H9 (cell line): ENCODE measurements at regions not wholly inside any gene's neighbourhood (a gene's known extent, or its start where the extent isn't known, plus 50 kb on each side); places are given as distances from the start of the nearest gene placed in this dataset.

Source experiments
- DNase-seq: peaks from one replicate; pipeline ENCODE4 v3.0.0-alpha.2; 2017
- H2AFZ ChIP-seq: one replicate; pipeline ENCODE4 v1.6.1; 2013; ENCODE audit warnings: mild to moderate bottlenecking, low read length, control low read depth, moderate library complexity
- H2AK5ac ChIP-seq: 2 replicates; pipeline ENCODE4 v1.6.1; 2013; ENCODE audit warnings: low read length, control low read depth, mixed read lengths; ENCODE audit not compliant: insufficient read length
- H2BK120ac ChIP-seq: one replicate; pipeline ENCODE4 v1.6.1; 2013; ENCODE audit warnings: low read depth, mild to moderate bottlenecking, low read length, control low read depth, inconsistent platforms; ENCODE audit not compliant: poor library complexity, severe bottlenecking
- H2BK12ac ChIP-seq: 2 replicates; pipeline ENCODE4 v1.6.1; 2013; ENCODE audit warnings: low read length, control low read depth, mixed read lengths, low read depth; ENCODE audit not compliant: insufficient read length
- H2BK15ac ChIP-seq: 2 replicates; pipeline ENCODE4 v1.6.1; 2013; ENCODE audit warnings: low read depth, low read length, control low read depth
- H2BK20ac ChIP-seq: one replicate; pipeline ENCODE4 v1.6.1; 2013; ENCODE audit warnings: low read depth, mild to moderate bottlenecking, low read length, control low read depth, inconsistent platforms; ENCODE audit not compliant: poor library complexity, severe bottlenecking
- H2BK5ac ChIP-seq: 2 replicates; pipeline ENCODE4 v1.6.1; 2013; ENCODE audit warnings: low read length, control low read depth, mixed read lengths; ENCODE audit not compliant: insufficient read length
- H3K14ac ChIP-seq: 2 replicates; pipeline ENCODE4 v1.6.1; 2013; ENCODE audit warnings: low read length, control low read depth; ENCODE audit not compliant: insufficient read depth
- H3K18ac ChIP-seq: 2 replicates; pipeline ENCODE4 v1.6.1; 2013; ENCODE audit warnings: low read depth, mild to moderate bottlenecking, mixed read lengths, low read length, control low read depth; ENCODE audit not compliant: insufficient read length
- H3K23ac ChIP-seq: 2 replicates; pipeline ENCODE4 v1.6.1; 2013; ENCODE audit warnings: low read length, control low read depth, mixed read lengths, low read depth; ENCODE audit not compliant: insufficient read length
- H3K23me2 ChIP-seq: 2 replicates; pipeline ENCODE4 v1.6.1; 2013; ENCODE audit warnings: low read depth, mild to moderate bottlenecking, mixed read lengths, low read length, control low read depth; ENCODE audit not compliant: insufficient read length, poor library complexity, severe bottlenecking
- H3K27ac ChIP-seq: 2 replicates; pipeline ENCODE4 v1.5.1; 2013; ENCODE audit warnings: low read length, control low read depth, mixed read lengths, low read depth; ENCODE audit not compliant: insufficient read length
- H3K27me3 ChIP-seq: 2 replicates; pipeline ENCODE4 v1.6.1; 2013; ENCODE audit warnings: low read length, control low read depth, inconsistent platforms; ENCODE audit not compliant: insufficient read depth
- H3K4ac ChIP-seq: 2 replicates; pipeline ENCODE4 v1.6.1; 2013; ENCODE audit warnings: low read depth, mild to moderate bottlenecking, control low read depth, inconsistent platforms, low read length, moderate library complexity
- H3K4me1 ChIP-seq: 2 replicates; pipeline ENCODE4 v1.6.1; 2013; ENCODE audit warnings: low read length, control low read depth, inconsistent platforms; ENCODE audit not compliant: insufficient read depth
- H3K4me2 ChIP-seq: 2 replicates; pipeline ENCODE4 v1.6.1; 2013; ENCODE audit warnings: low read length, control low read depth, mixed read lengths; ENCODE audit not compliant: insufficient read length, insufficient read depth
- H3K56ac ChIP-seq: 2 replicates; pipeline ENCODE4 v1.6.1; 2013; ENCODE audit warnings: low read depth, mild to moderate bottlenecking, mixed read lengths, low read length, control low read depth; ENCODE audit not compliant: insufficient read length
- H3K79me1 ChIP-seq: 2 replicates; pipeline ENCODE4 v1.6.1; 2013; ENCODE audit warnings: low read depth, mild to moderate bottlenecking, moderate library complexity, low read length, control low read depth, inconsistent platforms; ENCODE audit not compliant: insufficient read depth, poor library complexity, severe bottlenecking
- H3K79me2 ChIP-seq: 2 replicates; pipeline ENCODE4 v1.6.1; 2013; ENCODE audit warnings: low read length, control low read depth, inconsistent platforms; ENCODE audit not compliant: insufficient read depth
- H3K9ac ChIP-seq: 2 replicates; pipeline ENCODE4 v1.6.1; 2013; ENCODE audit warnings: low read length, control low read depth, mixed read lengths; ENCODE audit not compliant: insufficient read length; ENCODE audit errors: extremely low read depth
- H3K9me3 ChIP-seq: one replicate; pipeline ENCODE4 v1.6.1; 2013; ENCODE audit warnings: low read depth, low read length, inconsistent platforms; ENCODE audit not compliant: control insufficient read depth
- H3T11ph ChIP-seq: one replicate; pipeline ENCODE4 v1.6.1; 2013; ENCODE audit warnings: mild to moderate bottlenecking, low read length, control low read depth, inconsistent platforms
- H4K20me1 ChIP-seq: one replicate; pipeline ENCODE4 v1.6.1; 2013; ENCODE audit not compliant: control insufficient read depth, insufficient read length, insufficient read depth
- H4K5ac ChIP-seq: 2 replicates; pipeline ENCODE4 v1.6.1; 2013; ENCODE audit warnings: low read depth, mild to moderate bottlenecking, mixed read lengths, low read length, control low read depth; ENCODE audit not compliant: insufficient read length
- H4K8ac ChIP-seq: replicated peaks from 2 replicates; pipeline ENCODE4 v1.6.1; 2013; ENCODE audit warnings: low read length, control low read depth, mixed read lengths, low read depth; ENCODE audit not compliant: insufficient read length
- H4K91ac ChIP-seq: 2 replicates; pipeline ENCODE4 v1.6.1; 2013; ENCODE audit warnings: low read depth, mild to moderate bottlenecking, moderate library complexity, mixed read lengths, low read length, control low read depth; ENCODE audit not compliant: insufficient read length
- H3K27ac Mint-ChIP-seq, 3 experiments: 2 replicates in 2 of 3; 3 replicates in 1 of 3; pipeline ENCODE4 v1.8.0; 2020 to 2021; ENCODE audit warnings: mixed read lengths in 3 of 3, mild to moderate bottlenecking in 1 of 3, moderate library complexity in 1 of 3
- H3K27me3 Mint-ChIP-seq: 2 replicates; pipeline ENCODE4 v1.8.0; 2021; ENCODE audit warnings: low read depth, mild to moderate bottlenecking, moderate library complexity, mixed read lengths
- H3K36me3 Mint-ChIP-seq, 3 experiments: 2 replicates in 2 of 3; 3 replicates in 1 of 3; pipeline ENCODE4 v1.8.0; 2020 to 2021; ENCODE audit warnings: low read depth in 3 of 3, mixed read lengths in 3 of 3; ENCODE audit not compliant: insufficient read depth in 1 of 3
- H3K4me1 Mint-ChIP-seq, 2 experiments: 2 replicates each; pipeline ENCODE4 v1.8.0; 2020; ENCODE audit warnings: mixed read lengths in 2 of 2
- H3K4me3 Mint-ChIP-seq, 2 experiments: 2 replicates in 1 of 2; 3 replicates in 1 of 2; pipeline ENCODE4 v1.8.0; 2020 to 2021; ENCODE audit warnings: mild to moderate bottlenecking in 2 of 2, mixed read lengths in 2 of 2, moderate library complexity in 1 of 2
- H3K9me3 Mint-ChIP-seq, 2 experiments: 2 replicates in 1 of 2; 3 replicates in 1 of 2; pipeline ENCODE4 v1.8.0; 2020; ENCODE audit warnings: mild to moderate bottlenecking in 2 of 2, mixed read lengths in 2 of 2, moderate library complexity in 1 of 2
- WGBS: extraction: QIAGEN DNeasy Blood & Tissue Kit; methylation state at CpG from one replicate; pipeline ENCODE4 v1.1.7; 2013; ENCODE audit warnings: missing lambda C conversion rate, low lambda C conversion rate, mixed read lengths; ENCODE audit not compliant: insufficient read length; ENCODE audit errors: extremely low coverage; 5-methylcytosine and 5-hydroxymethylcytosine counted together
- TF ChIP-seq, protein P1 (sequence below): fragments of 200-600 bp; sonication (generic); conservative IDR thresholded peaks from 3 replicates; pipeline ENCODE4 v1.8.0; 2021; ENCODE audit warnings: antibody characterized with exemption, mild to moderate bottlenecking

DNA sequence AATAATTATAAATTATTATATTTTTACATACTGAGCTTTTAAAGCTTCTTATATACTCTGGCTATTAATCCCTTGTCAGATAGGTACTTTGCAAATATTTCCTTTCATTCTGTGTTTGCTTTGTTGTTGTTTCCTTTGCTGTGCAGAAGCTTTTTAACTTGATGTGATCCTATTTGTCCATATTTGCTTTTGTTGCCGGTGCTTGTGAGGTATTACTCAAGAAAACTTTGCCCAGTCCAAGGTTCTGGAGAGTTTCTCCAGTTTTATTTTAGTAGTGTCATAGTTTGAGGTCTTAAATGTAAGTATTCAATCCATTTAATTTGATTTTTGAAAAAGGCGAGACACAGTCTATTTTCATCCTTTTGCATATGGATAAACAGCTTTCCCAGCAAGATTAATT is 1319.9 kb upstream of the PRR20A start:
- H3K27me3 ChIP-seq: no peaks in the 10 kb centered on the region
- no peak overlapping the region for H3K56ac ChIP-seq
- no peak overlapping the region for H4K91ac ChIP-seq
- H3K36me3 Mint-ChIP-seq: peaks cover 3 to 5% (median 4%) of the 10 kb centered on the region in 3 experiments; a peak in 3 of 7 replicates
- H3K9ac ChIP-seq: no peak overlapping the region
- H2BK5ac ChIP-seq: no peak overlapping the region
- no peak overlapping the region for H2BK12ac ChIP-seq
- no peak overlapping the region for H3K18ac ChIP-seq
- H4K8ac ChIP-seq: no peak overlapping the region
- no peak overlapping the region for H2AFZ ChIP-seq
- no peak overlapping the region for H3K27ac Mint-ChIP-seq
- peaks cover 6 to 7% of the 10 kb centered on the region in 2 experiments for H3K4me1 Mint-ChIP-seq
- no peak for DNase-seq
- no peak overlapping the region for H3T11ph ChIP-seq
- no peaks in the 10 kb centered on the region for H3K27me3 Mint-ChIP-seq
- peaks cover 0 to 4% of the 10 kb centered on the region in 2 experiments; a peak in 3 of 5 replicates for H3K9me3 Mint-ChIP-seq
- no peak overlapping the region for H3K27ac ChIP-seq
- H3K4me1 ChIP-seq: no peaks in the 10 kb centered on the region
- no peak overlapping the region for H4K5ac ChIP-seq
- no peak overlapping the region for H2BK120ac ChIP-seq
- H3K14ac ChIP-seq: no peak overlapping the region
- no peak overlapping the region for H3K4me3 Mint-ChIP-seq
- no peaks in the 10 kb centered on the region for H3K23me2 ChIP-seq
- H4K20me1 ChIP-seq: no peaks in the 10 kb centered on the region
- H3K9me3 ChIP-seq: no peaks in the 10 kb centered on the region
- no peak overlapping the region for H2AK5ac ChIP-seq
- no peak overlapping the region for H2BK20ac ChIP-seq
- no peak overlapping the region for H3K4me2 ChIP-seq
- no peak overlapping the region for H3K23ac ChIP-seq
- WGBS: no CpG with 5 or more reads among the region's 2 CpGs
- no peaks in the 10 kb centered on the region for H3K79me2 ChIP-seq
- TF ChIP-seq, protein P1, sequence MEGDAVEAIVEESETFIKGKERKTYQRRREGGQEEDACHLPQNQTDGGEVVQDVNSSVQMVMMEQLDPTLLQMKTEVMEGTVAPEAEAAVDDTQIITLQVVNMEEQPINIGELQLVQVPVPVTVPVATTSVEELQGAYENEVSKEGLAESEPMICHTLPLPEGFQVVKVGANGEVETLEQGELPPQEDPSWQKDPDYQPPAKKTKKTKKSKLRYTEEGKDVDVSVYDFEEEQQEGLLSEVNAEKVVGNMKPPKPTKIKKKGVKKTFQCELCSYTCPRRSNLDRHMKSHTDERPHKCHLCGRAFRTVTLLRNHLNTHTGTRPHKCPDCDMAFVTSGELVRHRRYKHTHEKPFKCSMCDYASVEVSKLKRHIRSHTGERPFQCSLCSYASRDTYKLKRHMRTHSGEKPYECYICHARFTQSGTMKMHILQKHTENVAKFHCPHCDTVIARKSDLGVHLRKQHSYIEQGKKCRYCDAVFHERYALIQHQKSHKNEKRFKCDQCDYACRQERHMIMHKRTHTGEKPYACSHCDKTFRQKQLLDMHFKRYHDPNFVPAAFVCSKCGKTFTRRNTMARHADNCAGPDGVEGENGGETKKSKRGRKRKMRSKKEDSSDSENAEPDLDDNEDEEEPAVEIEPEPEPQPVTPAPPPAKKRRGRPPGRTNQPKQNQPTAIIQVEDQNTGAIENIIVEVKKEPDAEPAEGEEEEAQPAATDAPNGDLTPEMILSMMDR: no peak
- H2BK15ac ChIP-seq: no peak overlapping the region
- no peaks in the 10 kb centered on the region for H3K79me1 ChIP-seq
- H3K4ac ChIP-seq: no peak overlapping the region
